HG02870 (cell line): ENCODE measurements at regions not wholly inside any gene's neighbourhood (a gene's known extent, or its start where the extent isn't known, plus 50 kb on each side); places are given as distances from the start of the nearest gene placed in this dataset.

Experiments used
- ATAC-seq: cut with Tn5 transposase; IDR thresholded peaks from one replicate; pipeline ENCODE4 v1.9.1; 2021; ENCODE audit warnings: mild to moderate bottlenecking, moderate library complexity; ENCODE audit not compliant: unreplicated experiment

DNA sequence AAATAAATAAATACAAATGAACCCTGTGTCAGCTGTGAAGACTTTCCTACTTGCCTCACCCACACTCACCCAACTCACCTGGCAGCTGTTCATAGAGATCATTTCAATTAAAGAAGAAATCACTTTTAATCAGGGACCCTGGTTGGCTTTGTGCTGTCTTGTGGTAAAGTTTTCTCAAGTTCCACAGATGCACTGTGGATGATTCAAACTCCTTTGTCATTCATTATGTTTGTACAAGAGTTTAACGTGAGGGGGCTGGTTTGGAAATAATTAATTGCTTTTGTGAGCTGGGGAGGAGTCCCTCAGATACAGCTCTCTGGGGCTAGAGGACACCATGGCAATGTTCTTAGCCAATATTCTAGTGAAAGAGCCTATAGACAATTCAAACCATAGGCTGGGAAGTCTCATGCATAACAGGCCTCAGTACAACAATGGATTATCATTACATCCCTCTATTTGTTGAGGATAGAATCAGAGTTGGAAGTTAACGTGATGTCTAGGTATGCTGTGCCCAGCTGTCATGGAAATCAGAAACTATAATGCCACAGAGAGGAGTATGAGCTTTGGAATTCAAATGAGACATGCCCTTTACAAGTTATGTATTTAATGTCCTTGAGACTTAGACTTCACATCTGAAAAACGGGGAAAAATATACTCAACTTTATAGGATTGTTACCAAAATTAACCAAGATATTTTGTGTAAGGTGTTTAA is 698.5 kb downstream of the KCNA4 start:
- ATAC-seq: no peak

DNA sequence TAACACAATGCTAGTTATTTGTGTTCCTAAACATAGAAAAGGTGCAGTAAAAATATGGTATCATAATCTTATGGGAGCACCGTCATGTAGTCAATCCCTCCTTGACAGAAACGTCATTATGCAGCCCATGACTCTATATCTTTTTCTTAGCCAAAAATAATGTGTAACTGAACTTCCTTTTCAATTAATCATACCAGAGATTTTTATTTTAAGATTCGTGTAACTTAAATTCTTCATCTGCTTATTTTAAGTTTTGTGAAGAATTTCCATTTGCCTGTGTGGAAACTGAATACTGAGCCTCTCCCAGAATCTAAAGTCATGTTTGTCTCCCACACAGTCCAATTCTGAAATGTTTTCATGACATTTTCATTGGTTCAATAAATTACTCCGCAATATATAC is 699.1 kb downstream of the KCNA4 start:
- no peak for ATAC-seq

DNA sequence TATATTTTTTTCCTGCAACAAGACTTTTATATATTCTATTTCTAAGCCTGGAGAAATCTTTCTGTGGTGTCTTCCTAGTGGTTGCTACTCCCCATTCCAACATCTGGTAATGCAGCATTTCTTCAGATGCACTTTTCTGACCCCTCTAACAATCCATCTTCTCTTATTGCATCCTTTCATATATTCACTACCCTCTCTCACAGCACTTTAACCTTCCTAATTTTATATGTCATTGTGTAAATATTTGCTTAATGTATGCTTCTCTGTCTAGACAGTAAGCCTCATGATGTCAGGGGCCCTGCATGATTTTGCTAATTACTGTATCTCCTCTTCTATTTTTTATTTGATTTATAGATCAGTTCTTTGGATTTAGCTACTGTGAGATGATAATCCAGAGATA is 701.6 kb downstream of the KCNA4 start:
- ATAC-seq: no peak

DNA sequence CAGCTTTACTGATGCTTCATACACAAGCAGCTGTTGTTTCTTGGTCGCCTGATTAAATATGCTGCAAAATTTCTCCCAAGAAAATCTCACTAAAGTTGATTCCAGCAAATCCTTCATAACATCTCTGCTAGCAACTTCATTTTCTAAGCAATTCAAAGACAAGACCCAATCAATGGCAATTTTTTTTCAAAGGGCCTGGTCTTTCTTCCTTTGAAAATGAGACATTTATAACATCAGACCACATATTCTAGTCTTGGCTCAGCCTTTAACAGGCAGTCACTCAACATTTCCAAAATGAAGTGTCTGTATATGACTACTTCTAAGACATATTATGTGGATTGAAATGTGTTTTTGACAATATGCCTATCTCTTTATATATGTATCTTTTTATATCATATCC is 702.6 kb downstream of the KCNA4 start:
- no peak for ATAC-seq

DNA sequence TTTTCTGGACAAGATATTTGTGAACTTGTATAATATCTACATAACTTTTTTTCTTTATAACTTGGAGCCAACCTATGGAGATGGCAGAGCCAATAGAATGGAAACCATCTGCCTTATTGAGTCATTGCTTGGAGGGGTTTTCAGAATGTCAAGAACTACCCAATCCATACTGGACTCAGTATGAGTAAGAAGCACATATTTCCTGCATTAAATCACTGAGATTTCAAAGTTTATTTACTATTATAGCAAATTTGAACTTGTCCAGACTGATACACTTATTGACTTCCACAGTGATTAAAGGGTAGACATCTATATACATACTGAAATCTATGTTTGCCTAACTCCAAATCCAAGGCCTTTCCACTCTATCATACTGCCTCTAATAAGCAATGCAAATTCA is 704.0 kb downstream of the KCNA4 start:
- no peak for ATAC-seq

DNA sequence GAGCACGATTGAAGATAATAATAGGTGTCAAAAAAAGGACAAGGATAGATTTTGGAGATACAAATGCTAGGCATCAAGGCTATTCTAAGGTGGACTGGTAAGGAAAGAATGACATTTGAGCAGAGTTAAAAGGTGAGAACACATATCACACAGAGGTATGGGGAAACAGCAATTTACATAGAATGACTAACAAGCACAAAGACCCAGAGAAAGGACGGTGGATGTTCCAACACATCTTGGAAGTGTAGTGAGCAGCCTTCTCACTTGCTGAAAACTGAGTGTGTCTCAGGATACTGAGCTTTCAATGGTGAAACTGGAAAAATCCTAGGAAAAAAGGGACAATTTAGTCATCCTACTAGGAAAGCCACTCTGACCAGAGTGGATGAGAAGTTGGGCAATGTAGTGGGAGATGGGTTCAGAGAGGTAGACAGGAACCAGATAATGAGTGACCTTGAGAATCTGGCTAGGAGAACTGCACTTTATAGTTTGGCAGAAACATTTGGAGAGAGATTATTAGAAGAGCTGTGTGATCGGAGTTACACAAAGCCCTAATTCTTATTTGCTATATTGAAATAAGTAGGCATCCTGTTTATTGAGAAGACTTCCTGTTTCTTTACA is 706.0 kb downstream of the KCNA4 start:
- ATAC-seq: no peak

DNA sequence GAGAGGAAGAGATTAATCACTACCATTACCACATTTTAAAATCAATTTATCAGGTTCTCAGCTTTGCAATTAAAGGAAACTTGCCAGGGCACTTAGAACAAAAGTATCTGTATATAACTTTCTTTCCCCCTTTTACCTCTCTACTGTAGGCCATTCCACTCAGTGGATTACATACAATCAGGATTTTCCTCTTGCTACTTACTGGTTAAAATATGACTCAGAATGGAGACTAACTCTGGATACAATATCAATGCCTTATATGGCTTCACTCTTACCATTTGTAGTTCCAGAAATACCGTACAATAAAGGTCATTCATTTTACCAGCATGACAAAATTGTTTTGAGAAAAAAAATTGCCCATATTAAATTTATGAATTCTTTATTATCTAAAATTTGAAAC is 706.8 kb downstream of the KCNA4 start:
- ATAC-seq: no peak

DNA sequence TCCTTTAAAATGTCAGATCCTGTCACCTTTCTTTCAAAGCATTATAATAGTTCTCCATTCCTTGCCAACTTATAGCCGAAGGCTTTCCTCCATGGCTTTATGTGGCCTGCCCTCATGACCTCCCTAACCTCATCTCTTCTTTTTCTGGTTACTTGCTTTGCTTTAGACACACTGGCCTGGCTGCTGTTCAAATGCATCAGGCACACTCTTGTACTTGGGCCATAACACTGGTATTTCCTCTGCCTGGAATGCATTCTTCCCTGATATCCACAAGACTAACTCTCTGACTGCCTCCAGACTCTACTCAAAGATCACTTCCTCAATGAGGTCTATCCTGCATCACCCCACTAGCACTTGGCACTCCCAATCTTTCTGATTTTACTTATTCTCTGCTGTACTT is 710.3 kb downstream of the KCNA4 start:
- ATAC-seq: no peak

DNA sequence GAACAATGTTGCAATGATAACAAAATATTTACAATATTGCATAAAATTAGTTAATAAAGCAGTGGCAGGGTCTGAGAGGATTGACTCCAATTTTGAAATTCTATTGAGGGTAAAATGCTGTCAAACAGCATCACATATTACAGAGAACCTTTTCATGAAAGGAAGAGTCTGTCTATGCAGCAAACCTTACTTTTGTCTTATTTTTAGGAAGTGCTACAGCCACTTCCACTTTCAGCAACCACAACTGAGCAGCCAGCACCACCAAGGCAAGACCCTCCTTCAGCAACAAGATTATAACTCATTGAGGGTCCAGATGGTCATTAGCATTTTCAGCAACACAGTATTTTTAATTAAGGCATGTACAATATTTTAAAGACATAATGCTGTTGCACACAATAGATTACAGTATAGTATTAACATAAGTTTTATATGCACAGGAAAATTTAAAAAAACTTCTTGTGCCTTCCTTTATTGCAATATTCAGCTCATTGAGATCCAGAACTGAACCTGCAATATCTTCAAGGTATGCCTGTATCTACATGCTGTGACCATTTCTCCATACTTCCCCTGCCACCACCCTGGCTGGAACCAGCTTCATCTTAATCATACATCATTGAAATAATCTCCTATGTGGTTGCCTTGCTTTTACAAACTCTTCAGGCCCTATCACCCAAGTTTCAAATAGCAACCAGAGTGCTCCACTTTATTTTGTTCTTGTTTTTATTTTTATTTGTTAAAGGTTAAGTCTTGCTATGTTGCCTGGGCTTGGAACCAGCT is 711.2 kb downstream of the KCNA4 start:
- ATAC-seq: no peak

DNA sequence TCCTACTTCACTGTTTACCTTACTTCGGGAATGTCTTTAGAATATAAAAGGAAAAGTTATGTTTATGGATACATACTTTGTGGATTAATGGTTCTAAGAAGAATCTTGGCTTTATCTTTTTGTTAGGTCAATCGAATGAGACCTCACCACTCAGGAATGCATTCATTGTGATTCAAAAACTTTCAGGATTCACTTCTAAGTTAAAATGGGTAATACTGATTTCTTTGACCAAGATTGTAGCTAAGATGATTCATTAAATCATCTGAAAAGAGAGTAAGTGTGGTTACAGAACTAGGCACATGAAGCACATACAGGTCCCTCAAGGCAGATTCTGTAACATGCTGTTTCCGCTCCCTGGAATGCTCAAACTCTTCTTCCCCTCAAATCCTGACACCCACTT is 716.4 kb downstream of the KCNA4 start:
- ATAC-seq: no peak

DNA sequence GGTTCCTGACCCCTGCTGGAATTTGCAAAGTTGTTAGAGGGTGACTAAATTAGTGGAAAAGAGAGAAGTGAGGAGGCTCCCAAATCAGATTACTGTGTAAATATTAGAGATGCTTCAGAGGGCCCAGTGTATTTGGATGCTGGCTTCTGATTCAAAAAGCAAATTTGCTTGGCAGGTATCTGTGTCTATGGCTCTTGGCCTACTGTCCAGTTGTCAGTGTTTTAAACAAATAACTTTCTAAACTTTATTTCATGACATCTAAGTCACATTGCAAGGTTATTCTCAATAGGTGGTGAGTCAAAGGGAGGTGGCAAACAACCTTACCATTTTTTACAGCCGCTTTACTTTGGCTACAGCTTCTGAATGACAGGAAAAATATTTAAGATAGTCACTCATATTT is 720.1 kb downstream of the KCNA4 start:
- no peak for ATAC-seq

DNA sequence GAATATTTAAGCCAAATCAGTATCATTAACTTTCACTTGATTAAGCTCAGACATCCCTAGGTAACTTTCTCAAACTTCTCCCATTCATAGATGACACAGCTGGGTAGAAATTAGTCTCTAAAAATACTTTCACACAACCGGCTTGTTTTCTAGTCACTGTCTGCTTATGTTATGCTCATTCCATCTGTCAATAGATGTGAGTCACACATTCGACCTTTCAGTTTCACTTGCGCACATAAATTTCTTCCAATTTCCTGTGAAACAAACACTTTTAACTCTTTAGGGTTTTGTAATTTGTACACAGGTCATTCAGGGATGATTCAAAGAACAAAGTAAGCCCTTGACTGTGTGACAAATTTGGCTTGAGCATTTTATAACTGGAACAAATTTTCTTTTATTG is 723.0 kb downstream of the KCNA4 start:
- ATAC-seq: no peak

DNA sequence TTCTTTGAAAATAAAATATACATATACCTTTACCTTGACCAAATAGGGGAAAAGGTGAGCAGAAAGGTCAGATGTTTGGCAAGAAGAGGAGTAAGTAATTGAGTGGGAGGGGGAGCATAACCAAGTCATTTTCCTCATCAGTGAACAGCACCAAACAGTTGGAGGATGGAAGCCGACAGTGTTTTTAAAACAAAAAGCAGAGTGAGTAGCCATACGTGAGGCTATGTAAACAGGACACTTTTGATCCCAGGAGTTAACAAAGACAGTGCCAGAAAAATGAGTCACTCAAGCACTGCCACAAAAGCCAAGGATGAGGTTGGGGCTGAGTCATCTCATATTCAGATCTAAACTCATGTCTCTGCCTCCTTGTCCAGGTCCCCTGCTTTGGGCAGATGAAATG is 734.7 kb downstream of the KCNA4 start:
- ATAC-seq: no peak

DNA sequence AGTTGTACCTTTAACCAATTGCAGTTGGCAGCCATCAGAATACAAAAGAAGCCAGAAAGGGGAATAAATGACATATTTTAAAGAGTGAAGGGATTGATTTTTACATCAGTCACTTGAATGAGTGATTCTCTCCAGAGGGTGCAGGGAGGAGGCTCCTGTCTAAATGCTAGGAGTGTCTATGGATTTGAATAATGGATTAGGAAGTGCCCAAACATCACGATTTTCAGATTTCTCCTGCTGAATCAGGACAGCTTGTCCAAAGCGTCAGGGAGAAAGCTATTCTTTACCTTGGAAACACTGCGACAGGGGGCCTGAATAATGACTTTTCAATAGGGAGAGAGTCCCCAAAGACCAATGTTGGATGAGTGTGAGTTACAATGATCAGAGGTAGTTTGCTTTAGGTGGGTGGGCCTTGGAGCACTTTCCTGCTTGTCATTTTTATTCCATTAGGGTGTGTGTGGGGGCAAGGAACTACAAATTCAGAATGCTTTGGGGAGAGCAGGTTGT is 735.5 kb downstream of the KCNA4 start:
- no peak for ATAC-seq

DNA sequence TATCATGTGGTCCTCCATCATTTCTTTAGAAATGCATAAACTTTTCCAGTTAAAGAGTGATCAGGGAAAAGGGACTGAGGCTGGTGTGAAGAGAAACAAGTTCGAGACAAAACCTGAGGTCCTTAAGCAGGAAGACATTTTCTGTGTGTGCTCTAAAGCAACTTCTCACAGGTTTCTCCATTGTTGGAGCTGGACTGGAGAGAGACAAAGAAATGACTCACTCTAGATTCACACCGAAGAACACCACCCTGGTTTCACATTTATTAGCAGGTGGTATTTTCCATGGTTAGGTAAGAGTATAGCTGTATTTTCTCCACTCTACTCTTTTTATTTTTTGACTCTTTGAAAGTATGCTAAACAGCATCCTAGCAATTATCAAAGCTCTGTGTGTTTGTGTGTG is 736.4 kb downstream of the KCNA4 start:
- no peak for ATAC-seq

DNA sequence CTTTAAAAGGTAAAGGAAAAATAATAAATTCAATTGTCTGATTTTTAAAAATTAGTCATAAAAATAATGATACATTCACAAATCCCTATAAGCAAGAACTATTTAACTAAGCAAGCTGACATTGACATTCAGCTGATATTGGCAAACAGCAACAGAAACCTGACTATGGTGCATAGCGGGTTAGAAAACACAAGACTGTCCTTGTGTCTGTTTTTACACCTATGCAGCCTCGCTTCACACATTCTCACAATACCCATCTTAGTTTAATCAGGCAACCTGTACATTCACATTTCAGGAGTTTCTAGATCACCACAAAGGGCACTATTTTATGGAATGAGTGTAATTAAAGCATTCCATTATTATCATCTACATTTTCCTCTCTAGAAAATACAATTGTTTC is 737.1 kb downstream of the KCNA4 start:
- ATAC-seq: no peak

DNA sequence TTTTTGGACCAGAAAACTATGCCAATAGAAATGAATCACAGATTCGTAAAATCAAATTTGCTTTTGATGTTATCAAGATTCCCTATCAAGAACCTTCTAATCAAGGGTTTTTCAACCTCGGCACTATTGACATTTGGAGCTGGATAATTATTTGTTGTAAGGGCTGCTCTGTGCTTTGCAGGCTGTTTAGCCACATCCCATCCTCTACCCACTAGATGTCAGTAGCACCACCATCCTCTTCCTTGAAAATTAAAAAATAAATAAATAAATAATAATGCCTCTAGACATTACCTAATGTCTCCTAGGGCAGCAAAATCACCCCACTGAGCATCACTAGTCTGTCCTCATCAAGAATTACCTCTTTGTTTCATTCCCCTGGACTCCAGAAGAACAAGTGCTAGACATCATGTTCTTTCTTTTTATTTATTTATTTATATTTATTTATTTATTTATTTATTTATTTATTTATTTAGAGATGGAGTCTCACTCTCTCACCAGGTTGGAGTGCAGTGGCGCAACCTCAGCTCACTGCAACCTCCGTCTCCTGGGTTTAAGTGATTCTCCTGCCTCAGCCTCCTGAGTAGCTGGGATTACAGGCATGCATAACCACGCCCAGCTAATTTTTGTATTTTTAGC is 744.7 kb downstream of the KCNA4 start:
- no peak for ATAC-seq

DNA sequence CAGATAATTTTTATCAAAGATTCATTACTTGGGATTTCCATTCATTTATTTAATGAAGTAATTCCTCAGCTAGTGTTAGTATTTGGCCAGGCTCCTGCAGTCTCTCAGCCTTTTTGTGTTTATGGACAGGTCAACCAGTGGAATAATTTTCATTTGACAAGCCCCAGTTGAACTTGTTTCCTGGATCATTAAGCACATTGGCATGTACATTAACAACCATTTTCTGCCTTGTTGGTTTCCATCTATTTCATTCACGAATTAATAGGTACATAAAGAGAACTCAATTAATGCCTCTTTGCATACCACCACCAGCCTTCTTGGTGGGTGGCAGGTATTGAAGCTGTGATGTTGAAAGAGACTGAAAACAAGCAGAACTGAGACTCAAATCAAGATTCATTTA is 745.2 kb downstream of the KCNA4 start:
- ATAC-seq: no peak

DNA sequence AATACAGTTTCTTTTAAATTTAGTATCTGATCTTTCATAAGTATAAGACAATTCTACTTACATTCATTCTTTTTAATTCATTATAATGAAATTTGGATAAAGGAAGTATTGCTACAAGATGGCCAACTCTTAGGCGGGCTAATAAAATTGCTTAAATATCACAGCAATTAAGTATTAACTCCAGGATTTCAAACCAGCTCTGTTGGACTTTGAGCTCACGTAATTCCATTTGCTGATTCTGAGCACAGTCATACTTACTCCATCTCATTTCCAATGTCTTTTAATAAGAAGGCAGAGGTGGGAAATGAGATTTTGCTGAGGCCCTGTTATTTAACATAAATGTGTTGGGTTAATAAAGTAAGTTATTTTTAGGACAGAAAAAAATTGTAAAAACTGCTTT is 748.1 kb downstream of the KCNA4 start:
- ATAC-seq: no peak

DNA sequence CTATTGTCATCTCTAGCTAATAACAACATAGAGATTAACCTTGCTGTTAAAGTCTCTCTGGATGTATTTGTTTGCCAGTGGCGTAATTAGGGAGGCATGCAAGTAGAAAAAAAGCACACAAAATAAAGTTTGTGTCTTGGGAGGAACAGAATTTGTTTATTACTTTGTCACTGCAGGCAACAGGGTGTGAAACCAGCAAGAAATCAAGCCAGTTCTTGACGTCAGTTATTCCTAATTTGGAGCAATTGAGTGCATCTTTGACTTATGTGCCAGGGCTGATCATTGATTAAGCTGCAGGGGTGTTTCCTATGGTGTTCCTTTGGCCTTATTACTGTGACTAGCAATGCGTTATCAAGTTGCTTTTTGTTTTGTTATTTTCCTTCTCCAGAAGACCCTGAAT is 751.0 kb downstream of the KCNA4 start:
- no peak for ATAC-seq

DNA sequence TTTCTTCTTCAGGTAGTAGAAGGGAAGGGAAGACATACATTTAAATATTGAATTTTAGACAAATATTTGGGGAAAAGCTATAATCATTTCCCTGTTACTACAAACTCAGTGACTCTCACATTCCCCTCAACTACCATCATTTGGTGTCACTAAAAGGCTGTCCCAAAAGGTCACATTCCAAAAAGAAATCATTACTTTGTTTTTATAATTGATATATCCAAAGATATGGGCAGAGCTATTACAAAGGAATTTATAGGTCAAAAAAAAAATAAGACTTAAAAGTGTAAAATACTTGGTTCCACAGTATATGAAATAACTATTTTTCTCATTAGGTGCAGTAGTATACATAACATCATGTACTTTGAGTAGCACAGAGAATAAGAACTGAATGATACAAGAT is 751.4 kb downstream of the KCNA4 start:
- ATAC-seq: no peak
